PC-3 (cell line): ENCODE measurements at regions not wholly inside any gene's neighbourhood (a gene's known extent, or its start where the extent isn't known, plus 50 kb on each side); places are given as distances from the start of the nearest gene placed in this dataset.

Source experiments
- ATAC-seq: fragments of 200-7000 bp; cut with Tn5 transposase; 2 replicates; pipeline ENCODE4 v1.9.1; 2020; ENCODE audit warnings: mild to moderate bottlenecking, moderate library complexity
- BruUV-seq: library from RNA; stranded (reverse); fragments of 400-500 nt; replicated peaks from 2 replicates; lab custom pipeline; 2021; lab: Mats Ljungman, UMichigan
- CTCF ChIA-PET: fragments of 300-600 bp; sonication (Branson Sonifier 250); formaldehyde crosslinking; loops from one replicate; lab custom pipeline; 2022; ENCODE audit warnings: antibody characterized with exemption; lab: Charles Lee
- POLR2A ChIA-PET: fragments of 300-600 bp; sonication (Branson Sonifier 250); formaldehyde crosslinking; loops from one replicate; lab custom pipeline; 2022; ENCODE audit warnings: antibody characterized with exemption; ENCODE audit not compliant: unreplicated experiment; lab: Charles Lee
- DNase-seq: peaks from one replicate; pipeline ENCODE4 v3.0.0-alpha.2; 2015
- H2AFZ ChIP-seq: fragments of 300-600 bp; sonication (generic); 2 replicates; pipeline ENCODE4 v1.6.0; 2016; ENCODE audit warnings: antibody characterized with exemption, low read length
- H3F3A ChIP-seq: fragments of 300-600 bp; sonication (generic); one replicate; pipeline ENCODE4 v1.6.0; 2017; ENCODE audit warnings: antibody characterized with exemption, low read length, control low read depth, mild to moderate bottlenecking; ENCODE audit not compliant: unreplicated experiment
- H3K27ac ChIP-seq: fragments of 300-600 bp; sonication (generic); 2 replicates; pipeline ENCODE4 v1.5.1; 2016; ENCODE audit warnings: mild to moderate bottlenecking, low read length
- H3K27me3 ChIP-seq: fragments of 300-600 bp; sonication (generic); 2 replicates; pipeline ENCODE4 v1.6.1; 2016; ENCODE audit warnings: low read length, mixed read lengths
- H3K36me3 ChIP-seq: fragments of 300-600 bp; sonication (generic); 2 replicates; pipeline ENCODE4 v1.6.1; 2016; ENCODE audit warnings: low read depth, mixed run types, low read length, mixed read lengths
- H3K4me1 ChIP-seq: fragments of 300-600 bp; sonication (generic); 2 replicates; pipeline ENCODE4 v1.5.1; 2016; ENCODE audit warnings: low read length; ENCODE audit not compliant: insufficient read depth
- H3K4me2 ChIP-seq: fragments of 300-600 bp; sonication (generic); 2 replicates; pipeline ENCODE4 v1.6.0; 2016; ENCODE audit warnings: low read length
- H3K4me3 ChIP-seq: fragments of 300-600 bp; sonication (generic); 2 replicates; pipeline ENCODE4 v1.5.1; 2016; ENCODE audit warnings: mild to moderate bottlenecking, low read length, mixed read lengths
- H3K79me2 ChIP-seq: fragments of 300-600 bp; sonication (generic); 2 replicates; pipeline ENCODE4 v1.6.1; 2017; ENCODE audit warnings: low read length, mixed read lengths
- H3K9ac ChIP-seq: fragments of 300-600 bp; sonication (generic); 2 replicates; pipeline ENCODE4 v1.6.0; 2016; ENCODE audit warnings: mild to moderate bottlenecking, low read length
- H3K9me2 ChIP-seq: fragments of 300-600 bp; sonication (generic); replicated peaks from 2 replicates; pipeline ENCODE4 v1.6.1; 2016; ENCODE audit warnings: mixed run types, low read length, mixed read lengths
- H3K9me3 ChIP-seq: fragments of 300-600 bp; sonication (generic); 2 replicates; pipeline ENCODE4 v1.6.1; 2016; ENCODE audit warnings: low read length, mixed read lengths
- H4K20me1 ChIP-seq: fragments of 300-600 bp; sonication (generic); 2 replicates; pipeline ENCODE4 v1.6.1; 2016; ENCODE audit warnings: low read length, mixed read lengths
- EZH2 ChIP-seq: fragments of 300-600 bp; sonication (generic); IDR thresholded peaks from one replicate; pipeline ENCODE4 v1.6.1; 2017; ENCODE audit warnings: antibody characterized with exemption, mild to moderate bottlenecking, low read length; ENCODE audit not compliant: unreplicated experiment
- EZH2phosphoT487 ChIP-seq: fragments of 300-600 bp; sonication (generic); IDR thresholded peaks from 2 replicates; pipeline ENCODE4 v1.6.1; 2018; ENCODE audit warnings: mild to moderate bottlenecking, antibody characterized with exemption, low read length, borderline replicate concordance
- intact Hi-C: fragments of 100-400 bp; cut with micrococcal nuclease; formaldehyde crosslinking; loops from 2 replicates; pipeline ENCODE4 v1.9.0; 2023
- TF ChIP-seq, protein P1 (sequence below): fragments of 300-600 bp; sonication (generic); conservative IDR thresholded peaks from 2 replicates; pipeline ENCODE4 v1.5.1; 2017; ENCODE audit warnings: antibody characterized with exemption, low read depth, mild to moderate bottlenecking, low read length

DNA sequence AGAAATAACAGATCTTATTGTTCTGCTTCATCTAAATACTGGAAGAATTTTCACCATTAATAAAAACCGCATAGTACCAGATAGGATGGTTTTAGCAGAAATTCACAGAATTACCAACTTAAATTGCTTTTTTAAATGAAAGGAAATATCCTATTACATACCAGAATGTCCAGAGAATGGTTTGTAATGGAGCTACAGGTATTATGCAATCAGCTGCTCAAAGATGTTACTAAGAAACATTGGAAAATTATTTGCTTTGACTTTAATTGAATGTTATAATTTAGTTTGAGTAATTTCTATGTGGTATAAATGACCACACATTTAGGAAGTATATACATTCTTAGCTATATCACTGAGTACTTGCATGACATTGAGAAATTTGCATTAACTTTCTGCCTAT is 338.3 kb downstream of the ETV1 start:
- H3K79me2 ChIP-seq = no peaks in the 10 kb centered on the region
- H4K20me1 ChIP-seq = no peaks in the 10 kb centered on the region
- POLR2A ChIA-PET = no interaction called here
- no peaks in the 10 kb centered on the region for H3K27me3 ChIP-seq
- H3K4me2 ChIP-seq = no peak overlapping the region
- H3K9me2 ChIP-seq = no peaks in the 10 kb centered on the region
- CTCF ChIA-PET = no interaction called here
- no peaks in the 10 kb centered on the region for H3K4me1 ChIP-seq
- intact Hi-C loops = no loop called here
- no TSS peak for BruUV-seq
- H3K27ac ChIP-seq = no peak overlapping the region
- ATAC-seq (no peak), DNase-seq (no peak)
- no peaks in the 10 kb centered on the region for H3K9me3 ChIP-seq
- H2AFZ ChIP-seq = no peak overlapping the region
- no peak for TF ChIP-seq EZH2phosphoT487
- TF ChIP-seq EZH2 = no peak
- TF ChIP-seq, protein P1, sequence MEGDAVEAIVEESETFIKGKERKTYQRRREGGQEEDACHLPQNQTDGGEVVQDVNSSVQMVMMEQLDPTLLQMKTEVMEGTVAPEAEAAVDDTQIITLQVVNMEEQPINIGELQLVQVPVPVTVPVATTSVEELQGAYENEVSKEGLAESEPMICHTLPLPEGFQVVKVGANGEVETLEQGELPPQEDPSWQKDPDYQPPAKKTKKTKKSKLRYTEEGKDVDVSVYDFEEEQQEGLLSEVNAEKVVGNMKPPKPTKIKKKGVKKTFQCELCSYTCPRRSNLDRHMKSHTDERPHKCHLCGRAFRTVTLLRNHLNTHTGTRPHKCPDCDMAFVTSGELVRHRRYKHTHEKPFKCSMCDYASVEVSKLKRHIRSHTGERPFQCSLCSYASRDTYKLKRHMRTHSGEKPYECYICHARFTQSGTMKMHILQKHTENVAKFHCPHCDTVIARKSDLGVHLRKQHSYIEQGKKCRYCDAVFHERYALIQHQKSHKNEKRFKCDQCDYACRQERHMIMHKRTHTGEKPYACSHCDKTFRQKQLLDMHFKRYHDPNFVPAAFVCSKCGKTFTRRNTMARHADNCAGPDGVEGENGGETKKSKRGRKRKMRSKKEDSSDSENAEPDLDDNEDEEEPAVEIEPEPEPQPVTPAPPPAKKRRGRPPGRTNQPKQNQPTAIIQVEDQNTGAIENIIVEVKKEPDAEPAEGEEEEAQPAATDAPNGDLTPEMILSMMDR = no peak
- H3K9ac ChIP-seq = no peak overlapping the region
- no peak overlapping the region for H3K4me3 ChIP-seq
- H3K36me3 ChIP-seq = no peaks in the 10 kb centered on the region
- H3F3A ChIP-seq = no peaks in the 10 kb centered on the region

DNA sequence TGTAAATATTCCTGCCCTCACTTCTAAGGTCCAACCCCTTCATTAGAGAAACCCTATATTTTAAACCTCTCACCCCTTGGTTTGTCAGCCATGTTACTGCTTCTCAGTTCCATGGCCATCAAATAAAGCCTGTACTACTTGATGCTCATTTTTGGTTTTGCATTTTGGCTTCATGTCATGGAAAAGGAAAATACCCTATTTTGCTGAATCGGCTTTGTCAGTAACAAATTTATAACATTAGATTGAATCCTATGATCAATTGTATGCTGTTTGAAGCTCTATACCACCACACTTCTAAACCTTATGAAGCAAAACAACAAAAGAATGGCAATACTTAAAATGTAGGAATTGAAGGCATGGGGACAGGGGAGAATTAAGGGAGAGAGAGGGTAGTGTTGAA is 333.1 kb downstream of the ETV1 start:
- Histone ChIP-seq H3K36me3 (no peaks in the 10 kb centered on the region; the same call in 1 of the 2 replicates), H3K4me2 (no peak overlapping the region), H3K4me3 (no peak overlapping the region), H3K9me3 (peaks cover 5% of the 10 kb centered on the region; the same call in 1 of the 2 replicates), H3K27ac (no peak overlapping the region), H4K20me1 (no peaks in the 10 kb centered on the region), H3K9me2 (no peaks in the 10 kb centered on the region), H3K27me3 (no peaks in the 10 kb centered on the region), H3K4me1 (no peaks in the 10 kb centered on the region), H3K79me2 (no peaks in the 10 kb centered on the region), H3F3A (no peaks in the 10 kb centered on the region), H3K9ac (no peak overlapping the region), H2AFZ (no peak overlapping the region)
- no peak for TF ChIP-seq EZH2phosphoT487
- TF ChIP-seq EZH2 = no peak
- TF ChIP-seq, protein P1 = no peak
- ATAC-seq (no peak), DNase-seq (no peak)
- CTCF ChIA-PET = no interaction called here
- intact Hi-C loops = no loop called here
- BruUV-seq = no TSS peak
- POLR2A ChIA-PET = no interaction called here

DNA sequence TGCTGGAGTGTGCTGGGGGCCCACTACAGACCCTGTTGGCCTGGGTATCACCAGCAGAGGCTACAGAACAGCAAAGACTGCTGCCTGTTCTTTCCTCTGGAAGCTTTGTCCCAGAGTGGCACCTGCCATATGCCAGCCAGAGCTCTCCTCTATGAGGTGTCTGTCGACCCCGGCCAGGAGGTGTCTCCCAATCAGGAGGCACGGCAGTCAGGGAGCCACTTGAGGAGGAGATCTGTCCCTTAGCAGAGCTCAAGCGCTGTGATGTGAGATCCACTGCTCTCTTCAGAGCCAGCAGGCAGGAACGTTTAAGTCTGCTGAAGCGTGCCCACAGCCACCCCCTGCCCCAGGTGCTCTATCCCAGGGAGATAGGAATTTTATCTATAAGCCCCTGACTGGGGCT is 316.2 kb downstream of the ETV1 start:
- Histone ChIP-seq H3F3A (no peaks in the 10 kb centered on the region), H2AFZ (no peak overlapping the region), H3K27me3 (no peaks in the 10 kb centered on the region), H3K4me3 (no peak overlapping the region), H3K27ac (no peak overlapping the region), H3K9ac (no peak overlapping the region), H3K9me3 (no peaks in the 10 kb centered on the region), H3K4me1 (peaks cover 9% of the 10 kb centered on the region), H3K9me2 (no peaks in the 10 kb centered on the region), H3K36me3 (no peaks in the 10 kb centered on the region), H3K79me2 (no peaks in the 10 kb centered on the region), H4K20me1 (no peaks in the 10 kb centered on the region), H3K4me2 (no peak overlapping the region)
- BruUV-seq = no TSS peak
- DNase-seq (no peak), ATAC-seq (no peak)
- TF ChIP-seq, protein P1 = no peak
- TF ChIP-seq EZH2phosphoT487 (no peak), EZH2 (no peak)
- ChIA-PET POLR2A (no interaction called here), CTCF (no interaction called here)
- intact Hi-C loops = no loop called here
